ENCODE measurements at regions not wholly inside any gene's neighbourhood (a gene's known extent, or its start where the extent isn't known, plus 50 kb on each side); places are given as distances from the start of the nearest gene placed in this dataset.

DNA sequence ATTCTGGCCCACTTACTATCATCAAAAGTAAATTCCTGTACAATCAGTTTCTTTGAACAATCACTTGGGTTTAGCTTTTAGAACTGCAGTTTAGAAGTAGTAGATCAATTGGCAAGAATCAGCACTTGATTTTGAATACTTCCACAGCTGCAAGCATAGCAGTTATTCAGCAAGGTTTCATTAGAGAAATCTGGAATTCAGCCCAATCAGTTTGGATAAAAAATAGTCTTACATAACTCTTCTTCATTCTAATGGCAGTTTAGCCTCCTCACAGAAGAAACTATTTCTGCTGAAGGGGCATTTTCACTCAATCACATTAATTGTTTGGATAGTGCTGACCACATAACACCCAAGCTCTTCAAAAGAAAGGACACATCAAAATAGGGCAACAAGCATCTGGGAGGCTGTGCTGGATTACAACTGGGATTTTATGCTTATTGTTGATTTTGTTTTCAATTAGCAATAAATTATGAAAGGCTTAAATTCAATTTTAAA is 336.2 kb upstream of the PDE4D start:
- TF ChIP-seq SIN3A (IDR thresholded peaks at IDR 0.05; ENCODE audit: borderline replicate concordance, insufficient read depth, low read length): no peak
- no peak for TF ChIP-seq TAF1 (IDR thresholded peaks at IDR 0.05; ENCODE audit: borderline replicate concordance, insufficient read depth, low read length)
- TF ChIP-seq FOXP2 (optimal IDR thresholded peaks at IDR 0.05; ENCODE audit: borderline replicate concordance, extremely low read depth, extremely low read length, insufficient read depth): no peak
- TF ChIP-seq, protein P1, sequence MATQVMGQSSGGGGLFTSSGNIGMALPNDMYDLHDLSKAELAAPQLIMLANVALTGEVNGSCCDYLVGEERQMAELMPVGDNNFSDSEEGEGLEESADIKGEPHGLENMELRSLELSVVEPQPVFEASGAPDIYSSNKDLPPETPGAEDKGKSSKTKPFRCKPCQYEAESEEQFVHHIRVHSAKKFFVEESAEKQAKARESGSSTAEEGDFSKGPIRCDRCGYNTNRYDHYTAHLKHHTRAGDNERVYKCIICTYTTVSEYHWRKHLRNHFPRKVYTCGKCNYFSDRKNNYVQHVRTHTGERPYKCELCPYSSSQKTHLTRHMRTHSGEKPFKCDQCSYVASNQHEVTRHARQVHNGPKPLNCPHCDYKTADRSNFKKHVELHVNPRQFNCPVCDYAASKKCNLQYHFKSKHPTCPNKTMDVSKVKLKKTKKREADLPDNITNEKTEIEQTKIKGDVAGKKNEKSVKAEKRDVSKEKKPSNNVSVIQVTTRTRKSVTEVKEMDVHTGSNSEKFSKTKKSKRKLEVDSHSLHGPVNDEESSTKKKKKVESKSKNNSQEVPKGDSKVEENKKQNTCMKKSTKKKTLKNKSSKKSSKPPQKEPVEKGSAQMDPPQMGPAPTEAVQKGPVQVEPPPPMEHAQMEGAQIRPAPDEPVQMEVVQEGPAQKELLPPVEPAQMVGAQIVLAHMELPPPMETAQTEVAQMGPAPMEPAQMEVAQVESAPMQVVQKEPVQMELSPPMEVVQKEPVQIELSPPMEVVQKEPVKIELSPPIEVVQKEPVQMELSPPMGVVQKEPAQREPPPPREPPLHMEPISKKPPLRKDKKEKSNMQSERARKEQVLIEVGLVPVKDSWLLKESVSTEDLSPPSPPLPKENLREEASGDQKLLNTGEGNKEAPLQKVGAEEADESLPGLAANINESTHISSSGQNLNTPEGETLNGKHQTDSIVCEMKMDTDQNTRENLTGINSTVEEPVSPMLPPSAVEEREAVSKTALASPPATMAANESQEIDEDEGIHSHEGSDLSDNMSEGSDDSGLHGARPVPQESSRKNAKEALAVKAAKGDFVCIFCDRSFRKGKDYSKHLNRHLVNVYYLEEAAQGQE (IDR thresholded peaks at IDR 0.05; ENCODE audit: insufficient read depth in 1 of 2, low read depth in 2 of 2, low read length in 2 of 2): no peak
- TF ChIP-seq POLR2AphosphoS5 (IDR thresholded peaks at IDR 0.05; ENCODE audit: low read depth, low read length): no peak

DNA sequence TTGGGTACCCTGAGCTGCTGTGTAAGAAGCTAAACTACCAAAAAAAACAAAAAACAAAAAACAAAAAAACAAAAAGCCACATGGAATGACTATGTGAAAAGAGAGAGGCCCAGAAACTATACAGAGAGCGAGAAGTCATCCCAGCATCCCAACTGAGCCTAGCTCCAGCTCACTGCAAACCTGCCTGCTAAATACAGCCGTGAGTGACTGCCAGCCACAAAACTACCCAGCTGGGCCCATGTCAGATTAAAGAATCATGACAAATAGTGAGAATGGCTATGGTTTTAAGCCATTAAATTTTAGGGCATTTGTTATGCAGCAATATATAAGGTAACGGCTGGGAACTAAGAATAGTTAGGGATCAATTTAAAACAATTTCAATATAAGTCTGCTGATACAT is 335.1 kb upstream of the PDE4D start:
- TF ChIP-seq TAF1 (IDR thresholded peaks at IDR 0.05; ENCODE audit: borderline replicate concordance, insufficient read depth, low read length) (no peak), SIN3A (IDR thresholded peaks at IDR 0.05; ENCODE audit: borderline replicate concordance, insufficient read depth, low read length) (no peak), FOXP2 (optimal IDR thresholded peaks at IDR 0.05; ENCODE audit: borderline replicate concordance, extremely low read depth, extremely low read length, insufficient read depth) (no peak), POLR2AphosphoS5 (IDR thresholded peaks at IDR 0.05; ENCODE audit: low read depth, low read length) (no peak)
- TF ChIP-seq, protein P1 (IDR thresholded peaks at IDR 0.05; ENCODE audit: insufficient read depth in 1 of 2, low read depth in 2 of 2, low read length in 2 of 2): no peak

- TF ChIP-seq TAF1 (IDR thresholded peaks at IDR 0.05; ENCODE audit: borderline replicate concordance, insufficient read depth, low read length) (no peak), FOXP2 (optimal IDR thresholded peaks at IDR 0.05; ENCODE audit: borderline replicate concordance, extremely low read depth, extremely low read length, insufficient read depth) (no peak), POLR2AphosphoS5 (IDR thresholded peaks at IDR 0.05; ENCODE audit: low read depth, low read length) (no peak), SIN3A (IDR thresholded peaks at IDR 0.05; ENCODE audit: borderline replicate concordance, insufficient read depth, low read length) (no peak)
- TF ChIP-seq, protein P1 (IDR thresholded peaks at IDR 0.05; ENCODE audit: insufficient read depth in 1 of 2, low read depth in 2 of 2, low read length in 2 of 2): no peak
Observed at GRCh38 chr5:60226128-60226527, 332.6 kb upstream of the PDE4D start.

DNA sequence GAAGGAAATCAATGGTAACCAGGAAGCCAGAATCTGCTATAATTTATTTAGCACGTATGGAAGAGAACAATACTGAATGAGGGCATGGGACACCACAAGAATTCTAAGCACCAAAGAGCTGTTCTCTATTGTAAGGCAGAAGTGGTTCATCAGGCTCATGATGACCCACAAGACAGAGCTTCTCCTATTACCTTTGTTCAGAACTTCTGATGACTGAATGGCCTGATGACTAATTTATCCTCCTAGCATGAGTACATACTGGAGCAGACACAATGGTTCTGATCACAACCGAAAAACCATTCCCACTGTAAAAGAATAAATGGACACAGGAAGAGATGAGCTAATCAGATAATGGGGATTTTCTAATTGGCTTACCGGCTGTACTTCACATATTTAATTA is 329.8 kb upstream of the PDE4D start:
- TF ChIP-seq, protein P1 (IDR thresholded peaks at IDR 0.05; ENCODE audit: insufficient read depth in 1 of 2, low read depth in 2 of 2, low read length in 2 of 2): no peak
- TF ChIP-seq FOXP2 (optimal IDR thresholded peaks at IDR 0.05; ENCODE audit: borderline replicate concordance, extremely low read depth, extremely low read length, insufficient read depth) (no peak), SIN3A (IDR thresholded peaks at IDR 0.05; ENCODE audit: borderline replicate concordance, insufficient read depth, low read length) (no peak), POLR2AphosphoS5 (IDR thresholded peaks at IDR 0.05; ENCODE audit: low read depth, low read length) (no peak), TAF1 (IDR thresholded peaks at IDR 0.05; ENCODE audit: borderline replicate concordance, insufficient read depth, low read length) (no peak)

GRCh38 chr5:60219921-60220320 is 326.4 kb upstream of the PDE4D start:
- TF ChIP-seq SIN3A (IDR thresholded peaks at IDR 0.05; ENCODE audit: borderline replicate concordance, insufficient read depth, low read length) (no peak), TAF1 (IDR thresholded peaks at IDR 0.05; ENCODE audit: borderline replicate concordance, insufficient read depth, low read length) (no peak)
